ENCODE measurements at regions not wholly inside any gene's neighbourhood (a gene's known extent, or its start where the extent isn't known, plus 50 kb on each side); places are given as distances from the start of the nearest gene placed in this dataset.

DNA sequence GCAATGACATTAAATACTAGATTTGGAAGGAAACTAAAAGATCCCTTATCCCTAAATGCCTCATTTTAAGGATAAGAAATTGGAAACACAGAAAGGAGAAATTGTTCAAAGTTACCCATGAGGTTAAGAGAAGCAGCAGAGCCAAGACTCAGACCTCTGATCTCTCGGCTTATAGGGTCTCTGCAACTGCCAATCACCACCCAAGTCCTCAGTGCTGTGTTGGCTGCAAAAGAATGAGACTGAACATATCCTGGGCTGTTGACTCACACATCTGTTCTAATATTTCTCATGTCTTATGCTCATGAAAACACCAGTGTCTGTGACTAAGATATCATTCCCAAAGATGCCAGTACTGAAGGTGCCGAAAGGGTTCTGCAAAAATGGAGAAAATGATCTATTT, 153.3 kb downstream of the XPNPEP1 start:
- no peak for DNase-seq (ENCODE audit: low spot score)
- TF ChIP-seq, protein P1, sequence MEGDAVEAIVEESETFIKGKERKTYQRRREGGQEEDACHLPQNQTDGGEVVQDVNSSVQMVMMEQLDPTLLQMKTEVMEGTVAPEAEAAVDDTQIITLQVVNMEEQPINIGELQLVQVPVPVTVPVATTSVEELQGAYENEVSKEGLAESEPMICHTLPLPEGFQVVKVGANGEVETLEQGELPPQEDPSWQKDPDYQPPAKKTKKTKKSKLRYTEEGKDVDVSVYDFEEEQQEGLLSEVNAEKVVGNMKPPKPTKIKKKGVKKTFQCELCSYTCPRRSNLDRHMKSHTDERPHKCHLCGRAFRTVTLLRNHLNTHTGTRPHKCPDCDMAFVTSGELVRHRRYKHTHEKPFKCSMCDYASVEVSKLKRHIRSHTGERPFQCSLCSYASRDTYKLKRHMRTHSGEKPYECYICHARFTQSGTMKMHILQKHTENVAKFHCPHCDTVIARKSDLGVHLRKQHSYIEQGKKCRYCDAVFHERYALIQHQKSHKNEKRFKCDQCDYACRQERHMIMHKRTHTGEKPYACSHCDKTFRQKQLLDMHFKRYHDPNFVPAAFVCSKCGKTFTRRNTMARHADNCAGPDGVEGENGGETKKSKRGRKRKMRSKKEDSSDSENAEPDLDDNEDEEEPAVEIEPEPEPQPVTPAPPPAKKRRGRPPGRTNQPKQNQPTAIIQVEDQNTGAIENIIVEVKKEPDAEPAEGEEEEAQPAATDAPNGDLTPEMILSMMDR (conservative IDR thresholded peaks at IDR 0.05; ENCODE audit: low read length), result no peak
- TF ChIP-seq EZH2phosphoT487 (IDR thresholded peaks at IDR 0.05; ENCODE audit: borderline replicate concordance, low read depth, low read length), result no peak
- no peak overlapping the region for H3K27ac ChIP-seq (ENCODE audit: low read depth, low read length, poor library complexity, severe bottlenecking)
- H3K79me2 ChIP-seq (ENCODE audit: insufficient read depth, low read depth, low read length), result no peaks in the 10 kb centered on the region
- no peaks in the 10 kb centered on the region for H3K9me3 ChIP-seq (ENCODE audit: low read length)
- POLR2A ChIA-PET, result no interaction called here
- no peaks in the 10 kb centered on the region for H4K20me1 ChIP-seq (ENCODE audit: insufficient read depth, low read length)
- no peak overlapping the region for H2AFZ ChIP-seq (ENCODE audit: low read length)
- CTCF ChIA-PET (ENCODE audit: unreplicated experiment), result no interaction called here
- intact Hi-C loops (cut with micrococcal nuclease; ENCODE audit: unreplicated experiment), result no loop called here
- no peak overlapping the region for H3K4me2 ChIP-seq (ENCODE audit: low read length)
- H3K4me1 ChIP-seq (ENCODE audit: insufficient read depth, low read length, poor library complexity, severe bottlenecking), result no peaks in the 10 kb centered on the region
- H3K4me3 ChIP-seq (ENCODE audit: low read depth, low read length, poor library complexity, severe bottlenecking), result no peak overlapping the region
- BruUV-seq (replicated peaks), result no TSS peak
- H3K9me2 ChIP-seq (ENCODE audit: insufficient read depth, low read length), result no peaks in the 10 kb centered on the region
- H3K36me3 ChIP-seq (ENCODE audit: insufficient read depth, low read length), result no peaks in the 10 kb centered on the region

DNA sequence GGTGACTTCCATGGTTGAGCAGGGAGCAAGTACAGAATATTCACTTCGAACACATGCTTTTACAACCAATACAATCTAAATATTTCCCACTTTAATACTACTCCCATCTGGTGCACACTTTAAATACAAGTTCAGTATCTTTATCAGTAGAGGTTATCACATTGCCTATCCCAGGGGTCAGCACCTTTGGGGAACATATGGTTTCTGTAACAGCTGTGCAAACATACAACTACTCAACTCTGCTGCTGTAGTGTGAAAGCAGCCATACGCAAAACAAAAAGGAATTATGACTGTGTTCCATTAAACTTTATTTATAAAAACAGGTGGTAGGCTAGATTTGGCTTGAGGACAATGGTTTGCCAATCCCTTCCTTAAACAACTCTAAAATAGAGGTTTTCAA, 157.5 kb downstream of the XPNPEP1 start:
- ChIA-PET POLR2A (no interaction called here), CTCF (ENCODE audit: unreplicated experiment) (no interaction called here)
- intact Hi-C loops (cut with micrococcal nuclease; ENCODE audit: unreplicated experiment), result no loop called here
- Histone ChIP-seq H3K9me2 (ENCODE audit: insufficient read depth, low read length) (no peaks in the 10 kb centered on the region), H3K79me2 (ENCODE audit: insufficient read depth, low read depth, low read length) (no peaks in the 10 kb centered on the region), H3K27ac (ENCODE audit: low read depth, low read length, poor library complexity, severe bottlenecking) (no peak overlapping the region), H2AFZ (ENCODE audit: low read length) (no peak overlapping the region), H3K9me3 (ENCODE audit: low read length) (no peaks in the 10 kb centered on the region), H3K4me1 (ENCODE audit: insufficient read depth, low read length, poor library complexity, severe bottlenecking) (no peaks in the 10 kb centered on the region), H3K36me3 (ENCODE audit: insufficient read depth, low read length) (no peaks in the 10 kb centered on the region), H3K4me2 (ENCODE audit: low read length) (no peak overlapping the region), H3K4me3 (ENCODE audit: low read depth, low read length, poor library complexity, severe bottlenecking) (no peak overlapping the region), H4K20me1 (ENCODE audit: insufficient read depth, low read length) (no peaks in the 10 kb centered on the region)
- no peak for DNase-seq (ENCODE audit: low spot score)
- TF ChIP-seq, protein P1 (conservative IDR thresholded peaks at IDR 0.05; ENCODE audit: low read length), result no peak
- TF ChIP-seq EZH2phosphoT487 (IDR thresholded peaks at IDR 0.05; ENCODE audit: borderline replicate concordance, low read depth, low read length), result no peak
- BruUV-seq (replicated peaks), result no TSS peak

DNA sequence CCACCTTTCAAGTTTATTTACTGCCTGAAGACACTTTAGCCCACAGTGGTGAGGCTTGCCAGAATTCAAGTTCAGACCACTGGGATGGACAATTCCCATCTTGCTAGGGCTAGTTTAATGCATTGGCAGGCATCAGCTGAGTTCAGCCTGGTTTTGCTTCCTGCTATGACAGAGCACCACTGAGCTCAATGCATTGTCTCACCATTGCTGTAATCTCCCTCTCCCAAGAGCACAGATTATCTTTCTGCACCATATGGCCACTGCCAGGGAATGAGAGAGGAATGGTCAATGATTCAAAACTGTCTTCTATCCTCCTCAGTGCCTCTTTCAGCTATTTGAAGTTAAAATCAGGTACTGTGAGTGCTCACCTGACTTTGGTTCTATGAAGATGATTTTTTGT, 160.8 kb downstream of the XPNPEP1 start:
- Histone ChIP-seq H4K20me1 (ENCODE audit: insufficient read depth, low read length) (no peaks in the 10 kb centered on the region), H3K4me3 (ENCODE audit: low read depth, low read length, poor library complexity, severe bottlenecking) (no peak overlapping the region), H3K36me3 (ENCODE audit: insufficient read depth, low read length) (no peaks in the 10 kb centered on the region), H3K79me2 (ENCODE audit: insufficient read depth, low read depth, low read length) (no peaks in the 10 kb centered on the region), H3K9me2 (ENCODE audit: insufficient read depth, low read length) (no peaks in the 10 kb centered on the region), H3K9me3 (ENCODE audit: low read length) (no peaks in the 10 kb centered on the region), H3K4me2 (ENCODE audit: low read length) (no peak overlapping the region), H2AFZ (ENCODE audit: low read length) (no peak overlapping the region), H3K4me1 (ENCODE audit: insufficient read depth, low read length, poor library complexity, severe bottlenecking) (no peaks in the 10 kb centered on the region), H3K27ac (ENCODE audit: low read depth, low read length, poor library complexity, severe bottlenecking) (no peak overlapping the region)
- DNase-seq (ENCODE audit: low spot score), result no peak
- intact Hi-C loops (cut with micrococcal nuclease; ENCODE audit: unreplicated experiment), result no loop called here
- TF ChIP-seq EZH2phosphoT487 (IDR thresholded peaks at IDR 0.05; ENCODE audit: borderline replicate concordance, low read depth, low read length), result no peak
- TF ChIP-seq, protein P1 (conservative IDR thresholded peaks at IDR 0.05; ENCODE audit: low read length), result no peak
- POLR2A ChIA-PET, result no interaction called here
- CTCF ChIA-PET (ENCODE audit: unreplicated experiment), result no interaction called here
- BruUV-seq (replicated peaks), result no TSS peak

All from OCI-LY7 (cell line).